ENCODE measurements at regions not wholly inside any gene's neighbourhood (a gene's known extent, or its start where the extent isn't known, plus 50 kb on each side); places are given as distances from the start of the nearest gene placed in this dataset.
"Not testable (repeated sequence)": the region's sequence is repeated elsewhere in the genome, so short reads cannot be mapped to it uniquely, and the experiment has no call there.

- no peak for DNase-seq (ENCODE audit: low spot score)
Measured at GRCh38 chr3:127071597-127072001, 88.7 kb downstream of the PLXNA1 start.

GRCh38 chr3:127072221-127072771, 89.4 kb downstream of the PLXNA1 start:
- DNase-seq (ENCODE audit: low spot score): no peak

GRCh38 chr3:127072971-127073783, 90.3 kb downstream of the PLXNA1 start:
- no peak for DNase-seq (ENCODE audit: low spot score)

GRCh38 chr3:127073941-127074820, 91.3 kb downstream of the PLXNA1 start:
- DNase-seq (ENCODE audit: low spot score): no peak

GRCh38 chr3:127074900-127075360, 92.0 kb downstream of the PLXNA1 start:
- no peak for DNase-seq (ENCODE audit: low spot score)

GRCh38 chr3:127076166-127076992, 93.5 kb downstream of the PLXNA1 start:
- DNase-seq (ENCODE audit: low spot score): not testable (repeated sequence)

- DNase-seq (ENCODE audit: low spot score): no peak
Measured at GRCh38 chr3:127077068-127077467, 94.2 kb downstream of the PLXNA1 start.

GRCh38 chr3:127077505-127078064, 94.7 kb downstream of the PLXNA1 start:
- DNase-seq (ENCODE audit: low spot score): no peak

- no peak for DNase-seq (ENCODE audit: low spot score)
Measured at GRCh38 chr3:127078626-127079025, 95.7 kb downstream of the PLXNA1 start.

- DNase-seq (ENCODE audit: low spot score): no peak
Measured at GRCh38 chr3:127079211-127079610, 96.3 kb downstream of the PLXNA1 start.

GRCh38 chr3:127081001-127081720, 98.2 kb downstream of the PLXNA1 start:
- no peak for DNase-seq (ENCODE audit: low spot score)

GRCh38 chr3:127082066-127082465, 99.2 kb downstream of the PLXNA1 start:
- no peak for DNase-seq (ENCODE audit: low spot score)

- DNase-seq (ENCODE audit: low spot score): no peak
Measured at GRCh38 chr3:127083778-127084397, 101.0 kb downstream of the PLXNA1 start.

GRCh38 chr3:127084401-127084990, 101.6 kb downstream of the PLXNA1 start:
- no peak for DNase-seq (ENCODE audit: low spot score)

- DNase-seq (ENCODE audit: low spot score): no peak
Measured at GRCh38 chr3:127085576-127085975, 102.7 kb downstream of the PLXNA1 start.

GRCh38 chr3:127086591-127086990, 103.7 kb downstream of the PLXNA1 start:
- DNase-seq (ENCODE audit: low spot score): not testable (repeated sequence)

- DNase-seq (ENCODE audit: low spot score): no peak
Measured at GRCh38 chr3:127087441-127087840, 104.5 kb downstream of the PLXNA1 start.

GRCh38 chr3:127088511-127089351, 104.2 kb upstream of the PRR23E start:
- no peak for DNase-seq (ENCODE audit: low spot score)
